IMR-90 (cell line): ENCODE measurements at regions not wholly inside any gene's neighbourhood (a gene's known extent, or its start where the extent isn't known, plus 50 kb on each side); places are given as distances from the start of the nearest gene placed in this dataset.

Source experiments
- ATAC-seq: fragments of 200-7000 bp; cut with Tn5 transposase; 2 replicates; pipeline ENCODE4 v1.9.1; 2020; ENCODE audit warnings: low read depth, mild to moderate bottlenecking, moderate library complexity
- BruUV-seq: library from RNA; stranded (reverse); fragments of 400-500 nt; replicated peaks from 2 replicates; lab custom pipeline; 2021; lab: Mats Ljungman, UMichigan
- CTCF ChIA-PET: fragments of 300-600 bp; formaldehyde crosslinking; extraction: SDS; loops from one replicate; lab custom pipeline; 2021; ENCODE audit warnings: antibody characterized with exemption; lab: Yijun Ruan, JAX
- POLR2A ChIA-PET: fragments of 300-600 bp; sonication (Branson Sonifier 250); formaldehyde crosslinking; loops from one replicate; lab custom pipeline; 2022; ENCODE audit warnings: antibody characterized with exemption; ENCODE audit not compliant: unreplicated experiment; lab: Charles Lee
- DNase-seq: peaks from one replicate; pipeline ENCODE4 v3.0.0; 2013
- H2AFZ ChIP-seq: replicated peaks from 2 replicates; pipeline ENCODE3; 2013; ENCODE audit warnings: low read length, mild to moderate bottlenecking; ENCODE audit not compliant: poor library complexity
- H2AK5ac ChIP-seq: 2 replicates; pipeline ENCODE4 v1.6.1; 2013; ENCODE audit warnings: low read depth, low read length, inconsistent platforms
- H2AK9ac ChIP-seq: replicated peaks from 2 replicates; pipeline ENCODE3; 2013; ENCODE audit warnings: mild to moderate bottlenecking, low read depth, low read length, moderate library complexity; ENCODE audit not compliant: poor library complexity
- H2BK120ac ChIP-seq: 2 replicates; pipeline ENCODE4 v1.6.1; 2013; ENCODE audit warnings: low read depth, low read length, inconsistent platforms
- H2BK15ac ChIP-seq: 3 replicates; pipeline ENCODE4 v1.6.1; 2013; ENCODE audit warnings: low read depth, low read length, inconsistent platforms
- H2BK20ac ChIP-seq: 2 replicates; pipeline ENCODE4 v1.6.1; 2013; ENCODE audit warnings: low read depth, mild to moderate bottlenecking, inconsistent platforms, low read length, moderate library complexity
- H2BK5ac ChIP-seq: 2 replicates; pipeline ENCODE4 v1.6.1; 2013; ENCODE audit warnings: mild to moderate bottlenecking, low read depth, low read length, inconsistent platforms; ENCODE audit not compliant: poor library complexity, severe bottlenecking
- H3K14ac ChIP-seq: replicated peaks from 2 replicates; pipeline ENCODE4 v1.6.1; 2013; ENCODE audit warnings: low read depth, low read length, inconsistent platforms
- H3K18ac ChIP-seq: 2 replicates; pipeline ENCODE4 v1.6.1; 2013; ENCODE audit warnings: low read depth, low read length, control low read depth
- H3K23ac ChIP-seq: 2 replicates; pipeline ENCODE4 v1.6.1; 2013; ENCODE audit warnings: low read depth, low read length, inconsistent platforms
- H3K27ac ChIP-seq: 2 replicates; pipeline ENCODE4 v1.5.1; 2013; ENCODE audit warnings: mild to moderate bottlenecking, control low read depth, low read length; ENCODE audit not compliant: insufficient read depth
- H3K27me3 ChIP-seq: 2 replicates; pipeline ENCODE4 v1.6.1; 2013; ENCODE audit warnings: low read length; ENCODE audit not compliant: control insufficient read depth, insufficient read depth
- H3K36me3 ChIP-seq: 2 replicates; pipeline ENCODE4 v1.6.1; 2013; ENCODE audit warnings: low read length, mixed read lengths; ENCODE audit not compliant: control insufficient read depth, insufficient read depth
- H3K4ac ChIP-seq: 2 replicates; pipeline ENCODE4 v1.6.1; 2013; ENCODE audit warnings: low read depth, low read length, inconsistent platforms
- H3K4me1 ChIP-seq: 2 replicates; pipeline ENCODE4 v1.6.1; 2013; ENCODE audit warnings: low read length, mixed read lengths; ENCODE audit not compliant: control insufficient read depth, insufficient read depth
- H3K4me2 ChIP-seq: 2 replicates; pipeline ENCODE4 v1.6.1; 2013; ENCODE audit warnings: low read depth, mild to moderate bottlenecking, control low read depth, low read length, moderate library complexity
- H3K4me3 ChIP-seq: 2 replicates; pipeline ENCODE4 v1.5.1; 2013; ENCODE audit warnings: low read depth, mild to moderate bottlenecking, control low read depth, low read length, moderate library complexity; ENCODE audit not compliant: insufficient read depth
- H3K56ac ChIP-seq: 2 replicates; pipeline ENCODE4 v1.6.1; 2013; ENCODE audit warnings: low read length, inconsistent platforms; ENCODE audit not compliant: insufficient read depth; ENCODE audit errors: extremely low read depth
- H3K79me1 ChIP-seq, 2 experiments: 2 replicates each; pipeline ENCODE4 v1.6.1; 2013; ENCODE audit warnings: low read length in 2 of 2, inconsistent platforms in 1 of 2, low read depth in 1 of 2
- H3K9ac ChIP-seq: 2 replicates; pipeline ENCODE4 v1.6.1; 2013; ENCODE audit warnings: low read depth, low read length, control low read depth
- H3K9me1 ChIP-seq: 2 replicates; pipeline ENCODE4 v1.6.1; 2013; ENCODE audit warnings: low read length, inconsistent platforms; ENCODE audit not compliant: insufficient read depth
- H3K9me3 ChIP-seq: 2 replicates; pipeline ENCODE4 v1.6.1; 2013; ENCODE audit warnings: low read length; ENCODE audit not compliant: control insufficient read depth, insufficient read depth
- H4K20me1 ChIP-seq: 2 replicates; pipeline ENCODE4 v1.6.1; 2013; ENCODE audit warnings: low read length, inconsistent platforms; ENCODE audit not compliant: insufficient read depth
- H4K5ac ChIP-seq: 2 replicates; pipeline ENCODE4 v1.6.1; 2013; ENCODE audit warnings: mild to moderate bottlenecking, low read depth, low read length, control low read depth
- H4K8ac ChIP-seq, 2 experiments: 2 replicates each; pipeline ENCODE4 v1.6.1; 2013; ENCODE audit warnings: low read depth in 2 of 2, low read length in 2 of 2, control low read depth in 1 of 2, inconsistent platforms in 1 of 2
- H4K91ac ChIP-seq: 2 replicates; pipeline ENCODE4 v1.6.1; 2013; ENCODE audit warnings: low read depth, low read length, inconsistent platforms; ENCODE audit not compliant: insufficient read depth
- BHLHE40 ChIP-seq: fragments of 150-350 bp; IDR thresholded peaks from 2 replicates; pipeline ENCODE4 v1.6.1; 2016; ENCODE audit warnings: mild to moderate bottlenecking, low read depth, low read length
- CEBPB ChIP-seq: IDR thresholded peaks from 2 replicates; pipeline ENCODE4 v1.6.1; 2012; ENCODE audit warnings: low read depth, low read length, improper control_type of control experiment
- CHD1 ChIP-seq: IDR thresholded peaks from 2 replicates; pipeline ENCODE4 v1.6.1; 2012; ENCODE audit warnings: low read depth, low read length, improper control_type of control experiment
- FOS ChIP-seq: fragments of 150-350 bp; IDR thresholded peaks from 2 replicates; pipeline ENCODE4 v1.6.1; 2016; ENCODE audit warnings: low read depth, low read length
- MAFK ChIP-seq: IDR thresholded peaks from 2 replicates; pipeline ENCODE4 v1.6.1; 2012; ENCODE audit warnings: low read depth, low read length, improper control_type of control experiment
- MAZ ChIP-seq: IDR thresholded peaks from 2 replicates; pipeline ENCODE4 v1.6.1; 2012; ENCODE audit warnings: low read depth, mild to moderate bottlenecking, low read length, improper control_type of control experiment, moderate library complexity, borderline replicate concordance
- MXI1 ChIP-seq: IDR thresholded peaks from 2 replicates; pipeline ENCODE4 v1.6.1; 2012; ENCODE audit warnings: low read depth, mild to moderate bottlenecking, low read length, moderate library complexity, borderline replicate concordance
- NFE2L2 ChIP-seq: fragments of 150-350 bp; IDR thresholded peaks from 2 replicates; pipeline ENCODE4 v1.6.1; 2016; ENCODE audit warnings: low read depth, mild to moderate bottlenecking, low read length
- POLR2A ChIP-seq: IDR thresholded peaks from 2 replicates; pipeline ENCODE4 v1.6.1; 2012; ENCODE audit warnings: mild to moderate bottlenecking, low read depth, low read length
- RAD21 ChIP-seq: IDR thresholded peaks from 2 replicates; pipeline ENCODE4 v1.6.1; 2012; ENCODE audit warnings: low read length, improper control_type of control experiment
- RCOR1 ChIP-seq: IDR thresholded peaks from 2 replicates; pipeline ENCODE4 v1.6.1; 2012; ENCODE audit warnings: mild to moderate bottlenecking, low read length, improper control_type of control experiment; ENCODE audit not compliant: insufficient replicate concordance
- RFX5 ChIP-seq: IDR thresholded peaks from 2 replicates; pipeline ENCODE4 v1.8.0; 2012; ENCODE audit warnings: low read depth, mild to moderate bottlenecking, low read length, moderate library complexity
- SMC3 ChIP-seq: fragments of 150-350 bp; IDR thresholded peaks from 2 replicates; pipeline ENCODE4 v1.6.1; 2016; ENCODE audit warnings: low read depth, mild to moderate bottlenecking, antibody characterized with exemption, low read length, moderate library complexity
- WGBS, 2 experiments: methylation state at CpG; one replicate each; pipeline versions ENCODE4 v1.1.5 to v1.1.7; 2013; ENCODE audit warnings: missing lambda C conversion rate in 2 of 2; ENCODE audit not compliant: insufficient read length in 1 of 2; ENCODE audit errors: extremely low coverage in 2 of 2; 5-methylcytosine and 5-hydroxymethylcytosine counted together
- dilution Hi-C: fragments of 300-500 bp; cut with HindIII; formaldehyde crosslinking; loops from one replicate; pipeline ENCODE4 v1.14.3; 2018; ENCODE audit warnings: low sequenced_read_pairs; ENCODE audit not compliant: unreplicated experiment
- in situ Hi-C: fragments of 300-500 bp; cut with MboI; formaldehyde crosslinking; loops from 3 replicates; pipeline ENCODE4 v1.14.3; 2019; ENCODE audit warnings: low sequenced_read_pairs, inconsistent platforms, mixed read lengths
- intact Hi-C: fragments of 100-400 bp; cut with micrococcal nuclease; formaldehyde crosslinking; loops from 2 replicates; pipeline ENCODE4 v1.10.0; 2022
- TF ChIP-seq, protein P1 (sequence below): fragments of 150-350 bp; IDR thresholded peaks from 2 replicates; pipeline ENCODE4 v1.6.1; 2017; ENCODE audit warnings: mild to moderate bottlenecking, antibody characterized with exemption, low read length, low read depth
- TF ChIP-seq, protein P2 (sequence below): fragments of 150-350 bp; IDR thresholded peaks from 2 replicates; pipeline ENCODE4 v1.6.1; 2016; ENCODE audit warnings: low read depth, mild to moderate bottlenecking, low read length, moderate library complexity, borderline replicate concordance
- TF ChIP-seq, protein P3 (sequence below): conservative IDR thresholded peaks from 2 replicates; pipeline ENCODE4 v1.5.1; 2012; ENCODE audit warnings: mild to moderate bottlenecking, low read depth, low read length, improper control_type of control experiment

DNA sequence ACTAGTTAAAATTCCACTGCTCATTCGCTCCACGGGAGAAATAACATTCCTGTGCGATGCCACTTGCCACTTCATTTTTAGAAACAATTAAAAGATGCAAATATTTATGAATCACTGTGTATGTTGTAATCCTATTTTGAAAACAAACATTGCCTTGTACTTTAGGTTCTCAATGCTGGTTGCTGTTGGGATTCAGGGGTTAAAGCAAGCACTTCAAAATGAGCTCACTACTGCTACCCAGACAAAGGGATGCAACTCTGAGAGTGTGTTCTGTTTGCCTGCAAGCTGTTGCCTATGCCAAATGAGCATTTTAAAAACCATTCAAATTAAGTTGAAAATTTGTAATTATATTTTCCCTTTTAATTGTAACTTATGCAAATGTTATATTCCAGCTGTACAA, 87.5 kb downstream of the RWDD3 start:
- no CpG with 5 or more reads among the region's 3 CpGs for WGBS, 2 experiments
- Histone ChIP-seq H2AK9ac (no peak overlapping the region), H3K27ac (no peak overlapping the region), H4K91ac (no peak overlapping the region), H3K56ac (no peak overlapping the region), H3K9ac (no peak overlapping the region), H4K20me1 (no peaks in the 10 kb centered on the region), H4K8ac (no peak overlapping the region), H3K18ac (no peak overlapping the region), H3K9me3 (no peaks in the 10 kb centered on the region), H3K36me3 (no peaks in the 10 kb centered on the region), H3K9me1 (no peaks in the 10 kb centered on the region), H3K14ac (no peak overlapping the region), H3K4ac (no peak overlapping the region), H2BK5ac (no peak overlapping the region), H4K5ac (no peak overlapping the region), H3K79me1 (no peaks in the 10 kb centered on the region), H3K23ac (no peak overlapping the region), H2BK15ac (no peak overlapping the region), H2BK20ac (no peak overlapping the region), H2BK120ac (no peak overlapping the region), H3K4me2 (no peak overlapping the region), H3K4me1 (no peaks in the 10 kb centered on the region), H2AK5ac (no peak overlapping the region), H3K4me3 (no peak overlapping the region), H2AFZ (no peak overlapping the region), H3K27me3 (peaks cover 2% of the 10 kb centered on the region; the same call in 1 of the 2 replicates)
- ChIA-PET POLR2A (no interaction called here), CTCF (interaction anchor here (1.1 to 1.7 kb wide), 2 partner anchors 16 to 19 kb away, joined by 3 read pairs; no protein-coding TSS in a partner anchor)
- no TSS peak for BruUV-seq
- intact Hi-C loops: no loop called here
- ATAC-seq: no peak
- no peak for DNase-seq
- in situ Hi-C loops: no loop called here
- dilution Hi-C loops: no loop called here
- TF ChIP-seq CHD1 (no peak), RFX5 (no peak), NFE2L2 (no peak), BHLHE40 (no peak), SMC3 (no peak), CEBPB (no peak), FOS (no peak), POLR2A (no peak), RAD21 (no peak), MAFK (no peak), RCOR1 (no peak), MXI1 (no peak), MAZ (no peak)
- TF ChIP-seq, protein P1, sequence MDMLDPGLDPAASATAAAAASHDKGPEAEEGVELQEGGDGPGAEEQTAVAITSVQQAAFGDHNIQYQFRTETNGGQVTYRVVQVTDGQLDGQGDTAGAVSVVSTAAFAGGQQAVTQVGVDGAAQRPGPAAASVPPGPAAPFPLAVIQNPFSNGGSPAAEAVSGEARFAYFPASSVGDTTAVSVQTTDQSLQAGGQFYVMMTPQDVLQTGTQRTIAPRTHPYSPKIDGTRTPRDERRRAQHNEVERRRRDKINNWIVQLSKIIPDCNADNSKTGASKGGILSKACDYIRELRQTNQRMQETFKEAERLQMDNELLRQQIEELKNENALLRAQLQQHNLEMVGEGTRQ: no peak
- TF ChIP-seq, protein P2, sequence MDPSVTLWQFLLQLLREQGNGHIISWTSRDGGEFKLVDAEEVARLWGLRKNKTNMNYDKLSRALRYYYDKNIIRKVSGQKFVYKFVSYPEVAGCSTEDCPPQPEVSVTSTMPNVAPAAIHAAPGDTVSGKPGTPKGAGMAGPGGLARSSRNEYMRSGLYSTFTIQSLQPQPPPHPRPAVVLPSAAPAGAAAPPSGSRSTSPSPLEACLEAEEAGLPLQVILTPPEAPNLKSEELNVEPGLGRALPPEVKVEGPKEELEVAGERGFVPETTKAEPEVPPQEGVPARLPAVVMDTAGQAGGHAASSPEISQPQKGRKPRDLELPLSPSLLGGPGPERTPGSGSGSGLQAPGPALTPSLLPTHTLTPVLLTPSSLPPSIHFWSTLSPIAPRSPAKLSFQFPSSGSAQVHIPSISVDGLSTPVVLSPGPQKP: no peak
- TF ChIP-seq, protein P3, sequence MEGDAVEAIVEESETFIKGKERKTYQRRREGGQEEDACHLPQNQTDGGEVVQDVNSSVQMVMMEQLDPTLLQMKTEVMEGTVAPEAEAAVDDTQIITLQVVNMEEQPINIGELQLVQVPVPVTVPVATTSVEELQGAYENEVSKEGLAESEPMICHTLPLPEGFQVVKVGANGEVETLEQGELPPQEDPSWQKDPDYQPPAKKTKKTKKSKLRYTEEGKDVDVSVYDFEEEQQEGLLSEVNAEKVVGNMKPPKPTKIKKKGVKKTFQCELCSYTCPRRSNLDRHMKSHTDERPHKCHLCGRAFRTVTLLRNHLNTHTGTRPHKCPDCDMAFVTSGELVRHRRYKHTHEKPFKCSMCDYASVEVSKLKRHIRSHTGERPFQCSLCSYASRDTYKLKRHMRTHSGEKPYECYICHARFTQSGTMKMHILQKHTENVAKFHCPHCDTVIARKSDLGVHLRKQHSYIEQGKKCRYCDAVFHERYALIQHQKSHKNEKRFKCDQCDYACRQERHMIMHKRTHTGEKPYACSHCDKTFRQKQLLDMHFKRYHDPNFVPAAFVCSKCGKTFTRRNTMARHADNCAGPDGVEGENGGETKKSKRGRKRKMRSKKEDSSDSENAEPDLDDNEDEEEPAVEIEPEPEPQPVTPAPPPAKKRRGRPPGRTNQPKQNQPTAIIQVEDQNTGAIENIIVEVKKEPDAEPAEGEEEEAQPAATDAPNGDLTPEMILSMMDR: no peak
